Naive thymus-derived CD8-positive, alpha-beta T cell (primary cell): ENCODE measurements at regions not wholly inside any gene's neighbourhood (a gene's known extent, or its start where the extent isn't known, plus 50 kb on each side); places are given as distances from the start of the nearest gene placed in this dataset.
"Not testable (repeated sequence)": the region's sequence is repeated elsewhere in the genome, so short reads cannot be mapped to it uniquely, and the experiment has no call there.

ENCODE experiments used
- ATAC-seq, 2 donors: fragments of 150-1000 bp; cut with Tn5 transposase in 1 of 2; sonication (Bioruptor Pico), chemical (Tn5 transposase) in 1 of 2; 1 replicate in 1 of 2; 2 replicates in 1 of 2; pipeline ENCODE4 v1.10.0; 2021; ENCODE audit warnings: mild to moderate bottlenecking in 2 of 2, moderate library complexity in 2 of 2
- POLR2A ChIA-PET: fragments of 350-600 bp; sonication (Branson Sonifier 250); formaldehyde crosslinking; loops from one replicate; lab custom pipeline; 2021; ENCODE audit warnings: antibody characterized with exemption; lab: Charles Lee
- DNase-seq, 10 donors: peaks; one replicate each; pipeline versions ENCODE4 v3.0.0 to v3.0.0-alpha.2; 2020 to 2022
- H3K27ac Mint-ChIP-seq, 10 donors: one replicate each; pipeline ENCODE4 v1.8.0; 2020 to 2022; ENCODE audit warnings: mild to moderate bottlenecking in 10 of 10, mixed read lengths in 10 of 10, moderate library complexity in 4 of 10, inconsistent platforms in 1 of 10
- H3K27me3 Mint-ChIP-seq, 5 donors: one replicate each; pipeline ENCODE4 v1.8.0; 2021 to 2022; ENCODE audit warnings: mixed read lengths in 5 of 5
- H3K36me3 Mint-ChIP-seq, 3 donors: one replicate each; pipeline ENCODE4 v1.8.0; 2020 to 2022; ENCODE audit warnings: mixed read lengths in 3 of 3, mild to moderate bottlenecking in 2 of 3, inconsistent platforms in 1 of 3
- H3K4me1 Mint-ChIP-seq, 4 donors: one replicate each; pipeline ENCODE4 v1.8.0; 2021 to 2022; ENCODE audit warnings: mixed read lengths in 4 of 4
- H3K4me3 Mint-ChIP-seq, 10 donors: one replicate each; pipeline ENCODE4 v1.8.0; 2020 to 2022; ENCODE audit warnings: mild to moderate bottlenecking in 10 of 10, mixed read lengths in 10 of 10, moderate library complexity in 6 of 10, inconsistent platforms in 1 of 10
- H3K9me3 Mint-ChIP-seq, 9 donors: one replicate each; pipeline ENCODE4 v1.8.0; 2020 to 2022; ENCODE audit warnings: mixed read lengths in 9 of 9, mild to moderate bottlenecking in 3 of 9, inconsistent platforms in 1 of 9, moderate library complexity in 1 of 9

DNA sequence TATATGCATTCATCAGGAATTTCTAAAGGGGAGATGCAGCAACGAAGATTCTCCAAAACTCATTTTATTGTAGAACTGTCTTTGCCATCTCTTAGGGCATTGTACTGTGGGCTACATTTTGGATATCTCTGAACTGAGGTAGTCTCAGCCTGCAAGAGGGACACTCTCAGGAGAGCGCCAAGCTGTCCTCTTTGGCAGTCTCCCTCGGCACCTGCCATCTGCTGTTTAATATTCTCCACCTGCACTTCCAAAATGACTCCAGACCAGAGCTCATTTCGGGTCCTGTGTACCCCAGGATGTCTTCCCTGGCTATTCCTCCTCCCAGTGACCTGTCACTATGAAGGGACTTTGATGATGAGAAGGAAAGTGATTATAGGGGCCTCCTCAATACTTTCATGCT, 356.3 kb upstream of the C1orf174 start:
- H3K4me3 Mint-ChIP-seq: no peak overlapping the region
- no peak overlapping the region for H3K27ac Mint-ChIP-seq
- peaks cover 9 to 25% (median 21%) of the 10 kb centered on the region in 5 donors for H3K27me3 Mint-ChIP-seq
- peaks cover 0 to 34% (median 4%) of the 10 kb centered on the region in 3 donors for H3K36me3 Mint-ChIP-seq
- POLR2A ChIA-PET: no interaction called here
- DNase-seq: no peak
- ATAC-seq: no peak
- peaks cover 0 to 49% (median 20%) of the 10 kb centered on the region in 9 donors for H3K9me3 Mint-ChIP-seq
- no peaks in the 10 kb centered on the region for H3K4me1 Mint-ChIP-seq

GRCh38 chr1:4258146-4258777, 358.2 kb upstream of the C1orf174 start:
- H3K27ac Mint-ChIP-seq, ATAC-seq, POLR2A ChIA-PET, H3K4me3 Mint-ChIP-seq, DNase-seq, H3K4me1 Mint-ChIP-seq: not testable (repeated sequence)
- Mint-ChIP-seq H3K36me3 (peaks cover 0 to 37% (median 4%) of the 10 kb centered on the region in 3 donors), H3K27me3 (peaks cover 7 to 34% (median 28%) of the 10 kb centered on the region in 5 donors), H3K9me3 (peaks cover 0 to 45% (median 21%) of the 10 kb centered on the region in 9 donors)

DNA sequence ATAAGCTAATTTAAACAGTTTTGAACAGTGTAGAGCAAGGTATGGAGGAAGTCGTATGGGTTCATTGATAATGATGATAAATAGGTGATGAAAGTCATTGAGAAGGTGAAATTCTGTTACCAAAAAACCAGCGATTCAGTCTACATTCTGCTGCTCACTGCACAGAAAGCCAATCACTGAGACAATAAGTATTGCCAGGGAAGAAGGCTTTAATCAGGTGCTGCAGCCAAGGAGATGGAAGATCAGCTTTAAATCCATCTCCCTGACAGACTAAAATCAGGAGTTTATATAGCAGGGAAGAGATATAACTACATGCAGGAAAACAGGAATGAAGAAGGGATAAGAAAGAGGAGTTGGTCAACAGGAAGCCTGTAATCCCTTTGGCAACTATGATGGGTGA, 361.3 kb upstream of the C1orf174 start:
- peaks cover 0 to 37% (median 4%) of the 10 kb centered on the region in 3 donors for H3K36me3 Mint-ChIP-seq
- no peak overlapping the region for H3K4me3 Mint-ChIP-seq
- H3K4me1 Mint-ChIP-seq: no peaks in the 10 kb centered on the region
- H3K27me3 Mint-ChIP-seq: peaks cover 11 to 44% (median 39%) of the 10 kb centered on the region in 5 donors
- H3K9me3 Mint-ChIP-seq: peaks cover 0 to 45% (median 22%) of the 10 kb centered on the region in 9 donors
- no peak overlapping the region for H3K27ac Mint-ChIP-seq
- DNase-seq: no peak
- ATAC-seq: no peak
- POLR2A ChIA-PET: no interaction called here

DNA sequence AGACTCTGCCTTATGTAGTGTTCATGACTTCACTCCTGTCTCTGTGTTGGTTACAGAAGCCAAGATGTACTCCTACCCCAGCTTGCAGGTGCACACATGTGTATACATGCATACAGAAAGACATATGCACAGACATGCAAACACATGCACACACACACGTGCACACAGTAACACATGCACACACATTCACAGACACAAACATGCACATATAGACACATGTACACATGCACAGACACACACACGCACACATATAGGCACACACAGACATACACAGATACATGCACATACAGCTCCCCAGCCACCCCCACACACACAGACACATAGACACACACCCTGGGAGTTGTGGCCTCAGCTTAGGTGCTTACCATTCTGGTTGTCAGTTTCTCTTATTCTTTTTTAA, 362.6 kb upstream of the C1orf174 start:
- peaks cover 0 to 5% (median 0%) of the 10 kb centered on the region in 4 donors for H3K4me1 Mint-ChIP-seq
- H3K9me3 Mint-ChIP-seq: peaks cover 0 to 33% (median 14%) of the 10 kb centered on the region in 9 donors
- H3K27ac Mint-ChIP-seq: no peak overlapping the region
- POLR2A ChIA-PET: no interaction called here
- H3K27me3 Mint-ChIP-seq: peaks cover 11 to 44% (median 38%) of the 10 kb centered on the region in 5 donors
- no peak for ATAC-seq
- H3K4me3 Mint-ChIP-seq: no peak overlapping the region
- no peak for DNase-seq
- H3K36me3 Mint-ChIP-seq: peaks cover 0 to 26% (median 2%) of the 10 kb centered on the region in 3 donors

DNA sequence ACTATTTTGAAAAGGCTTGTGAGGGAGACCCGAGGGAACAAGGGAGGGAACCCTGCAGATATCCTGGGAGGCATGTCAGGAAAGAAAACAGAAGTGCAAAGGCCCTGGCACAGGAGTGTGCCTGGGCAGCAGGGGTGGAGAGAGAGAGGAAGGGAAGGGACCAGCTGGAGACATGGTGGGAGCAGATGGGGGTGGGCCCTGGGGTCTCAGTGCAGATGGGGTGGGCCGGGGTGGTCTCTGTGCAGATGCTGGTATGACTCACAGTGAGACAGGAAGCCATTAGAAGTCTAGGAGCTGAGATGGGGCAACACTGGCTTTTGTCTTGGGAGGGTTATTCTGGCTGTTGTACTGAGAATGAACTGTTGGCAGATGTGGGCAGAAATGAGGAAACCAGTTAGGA, 363.6 kb upstream of the C1orf174 start:
- no peak for ATAC-seq
- H3K4me1 Mint-ChIP-seq: peaks cover 0 to 13% (median 0%) of the 10 kb centered on the region in 4 donors
- H3K4me3 Mint-ChIP-seq: no peak overlapping the region
- POLR2A ChIA-PET: no interaction called here
- no peak for DNase-seq
- peaks cover 0 to 19% (median 0%) of the 10 kb centered on the region in 3 donors for H3K36me3 Mint-ChIP-seq
- no peak overlapping the region for H3K27ac Mint-ChIP-seq
- H3K9me3 Mint-ChIP-seq: peaks cover 0 to 23% (median 11%) of the 10 kb centered on the region in 9 donors
- peaks cover 11 to 44% (median 38%) of the 10 kb centered on the region in 5 donors for H3K27me3 Mint-ChIP-seq

- H3K9me3 Mint-ChIP-seq: peaks cover 0 to 8% (median 2%) of the 10 kb centered on the region in 9 donors
- ATAC-seq: no peak
- peaks cover 0 to 13% (median 0%) of the 10 kb centered on the region in 4 donors for H3K4me1 Mint-ChIP-seq
- no peak for DNase-seq
- POLR2A ChIA-PET: no interaction called here
- H3K4me3 Mint-ChIP-seq: no peak overlapping the region
- peaks cover 0 to 8% (median 0%) of the 10 kb centered on the region in 3 donors for H3K36me3 Mint-ChIP-seq
- H3K27me3 Mint-ChIP-seq: peaks cover 11 to 49% (median 39%) of the 10 kb centered on the region in 5 donors
- H3K27ac Mint-ChIP-seq: no peak overlapping the region
These were observed 365.8 kb upstream of the C1orf174 start for GRCh38 chr1:4265836-4266235.

DNA sequence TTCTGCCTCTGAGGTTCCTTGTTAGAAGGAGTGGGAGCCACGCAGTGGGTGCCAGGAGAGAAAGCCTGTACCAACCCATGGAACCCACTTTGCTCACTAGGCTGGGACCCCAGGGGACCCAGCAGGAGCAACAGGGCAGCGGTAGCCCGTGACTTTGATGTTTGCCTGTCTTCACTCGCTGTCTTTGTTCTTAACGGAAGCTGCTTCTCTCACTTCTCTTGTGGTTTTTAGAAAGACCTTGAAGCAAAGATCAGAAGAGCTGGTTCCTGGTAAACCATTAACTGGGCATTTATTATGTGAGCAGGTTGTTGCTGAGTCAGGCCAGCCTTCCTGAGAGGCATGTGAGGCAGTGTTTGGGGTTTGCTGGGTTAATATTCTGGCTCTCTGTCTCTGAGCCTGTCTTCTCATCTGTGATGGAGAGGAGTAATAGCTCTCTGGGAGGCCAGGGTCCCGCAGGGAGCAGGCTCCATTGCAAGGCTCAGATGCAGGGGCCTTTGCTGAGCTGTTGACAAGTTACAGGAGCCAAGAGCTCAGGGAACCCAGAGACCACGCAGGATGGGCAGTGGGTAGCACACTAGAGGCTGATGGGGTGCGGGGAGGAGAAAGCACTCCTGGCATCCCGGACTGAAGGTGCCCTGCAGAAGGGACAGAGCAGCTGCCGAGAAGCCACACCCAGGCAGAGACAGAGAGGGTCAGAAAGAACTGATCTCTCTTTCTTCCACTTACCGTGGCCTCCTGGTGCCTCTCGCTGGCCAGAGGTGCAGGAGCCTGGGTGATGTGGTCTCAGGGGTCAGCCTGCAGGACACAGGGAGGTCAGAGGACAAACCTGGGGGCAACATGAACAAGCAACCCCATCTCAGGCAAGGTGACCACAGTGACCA, 367.5 kb upstream of the C1orf174 start:
- Mint-ChIP-seq H3K27ac (no peak overlapping the region), H3K27me3 (peaks cover 8 to 46% (median 38%) of the 10 kb centered on the region in 5 donors), H3K4me1 (peaks cover 0 to 13% (median under 1%) of the 10 kb centered on the region in 4 donors), H3K9me3 (peaks cover 0 to 1% (median 0%) of the 10 kb centered on the region in 9 donors), H3K36me3 (no peaks in the 10 kb centered on the region), H3K4me3 (peak overlapping the region in 1 of 10 donors; percentile 18)
- peak in 1 of 2 donors; percentile 33 for ATAC-seq
- POLR2A ChIA-PET: no interaction called here
- peak in 1 of 10 donors; percentile 16 for DNase-seq

DNA sequence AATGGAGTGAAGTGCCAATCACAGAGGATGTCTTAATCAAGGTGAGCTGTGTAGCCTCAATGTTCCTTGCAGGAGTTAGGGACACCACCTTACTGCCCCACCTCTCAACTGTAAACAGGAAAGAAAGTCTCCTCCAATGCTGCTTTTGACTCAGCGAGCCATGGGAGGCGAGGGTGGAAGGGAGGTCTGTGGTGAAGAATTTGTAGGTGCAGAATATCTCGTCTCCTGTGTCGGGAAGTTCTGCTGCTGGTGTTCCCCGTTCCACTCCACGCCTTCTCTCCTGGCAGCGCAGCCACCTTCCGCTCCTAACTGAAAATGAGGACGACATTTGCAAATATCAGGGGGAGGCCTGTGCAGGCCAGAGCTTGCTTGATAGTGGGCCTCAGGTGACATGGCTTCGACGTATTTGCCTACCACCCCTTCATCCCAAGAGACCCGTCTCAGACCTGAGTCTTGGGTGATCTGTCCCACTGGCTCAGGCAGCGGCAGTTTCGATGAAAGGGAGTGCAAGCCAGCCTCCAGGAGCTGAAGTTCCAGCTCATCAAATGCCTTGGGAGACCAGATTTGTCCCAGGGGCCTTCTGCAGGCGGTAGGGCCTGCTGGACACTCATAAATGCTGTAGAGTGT, 368.3 kb upstream of the C1orf174 start:
- Mint-ChIP-seq H3K36me3 (no peaks in the 10 kb centered on the region), H3K9me3 (peaks cover 0 to 1% (median 0%) of the 10 kb centered on the region in 9 donors), H3K4me3 (no peak overlapping the region), H3K27me3 (peaks cover 8 to 40% (median 35%) of the 10 kb centered on the region in 5 donors), H3K27ac (no peak overlapping the region), H3K4me1 (peaks cover 0 to 13% (median under 1%) of the 10 kb centered on the region in 4 donors)
- POLR2A ChIA-PET: no interaction called here
- DNase-seq (no peak), ATAC-seq (no peak)

DNA sequence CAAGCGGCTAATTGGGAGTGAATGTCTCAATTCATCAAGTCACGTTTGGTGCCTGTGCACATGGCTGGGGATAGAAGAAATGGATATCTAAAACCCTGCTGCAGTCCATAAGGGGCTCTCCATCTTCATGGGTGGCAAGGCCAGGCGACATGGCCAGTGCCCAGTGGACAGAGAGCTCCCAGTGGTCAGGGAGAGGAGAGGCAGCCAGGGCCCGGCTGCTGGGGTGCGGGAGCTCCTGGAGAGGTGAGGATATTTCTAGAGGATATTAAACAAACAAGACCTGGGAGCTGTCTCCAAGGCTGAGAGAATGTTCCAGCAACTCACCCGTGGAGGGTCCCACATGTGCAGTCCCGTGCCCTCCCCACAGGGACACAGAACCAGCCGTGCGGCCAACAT, 368.8 kb upstream of the C1orf174 start:
- Mint-ChIP-seq H3K36me3 (no peaks in the 10 kb centered on the region), H3K9me3 (peaks cover 0 to 1% (median 0%) of the 10 kb centered on the region in 9 donors), H3K27me3 (peaks cover 7 to 36% (median 30%) of the 10 kb centered on the region in 5 donors), H3K4me1 (peaks cover 0 to 13% (median under 1%) of the 10 kb centered on the region in 4 donors), H3K27ac (no peak overlapping the region), H3K4me3 (no peak overlapping the region)
- no peak for ATAC-seq
- DNase-seq: no peak
- POLR2A ChIA-PET: no interaction called here

GRCh38 chr1:4269330-4269729, 369.3 kb upstream of the C1orf174 start:
- Mint-ChIP-seq H3K4me3 (no peak overlapping the region), H3K4me1 (peaks cover 0 to 13% (median under 1%) of the 10 kb centered on the region in 4 donors), H3K27me3 (peaks cover 6 to 32% (median 26%) of the 10 kb centered on the region in 5 donors), H3K36me3 (no peaks in the 10 kb centered on the region), H3K27ac (no peak overlapping the region), H3K9me3 (peaks cover 0 to 1% (median 0%) of the 10 kb centered on the region in 9 donors)
- no peak for ATAC-seq
- no peak for DNase-seq
- POLR2A ChIA-PET: no interaction called here

DNA sequence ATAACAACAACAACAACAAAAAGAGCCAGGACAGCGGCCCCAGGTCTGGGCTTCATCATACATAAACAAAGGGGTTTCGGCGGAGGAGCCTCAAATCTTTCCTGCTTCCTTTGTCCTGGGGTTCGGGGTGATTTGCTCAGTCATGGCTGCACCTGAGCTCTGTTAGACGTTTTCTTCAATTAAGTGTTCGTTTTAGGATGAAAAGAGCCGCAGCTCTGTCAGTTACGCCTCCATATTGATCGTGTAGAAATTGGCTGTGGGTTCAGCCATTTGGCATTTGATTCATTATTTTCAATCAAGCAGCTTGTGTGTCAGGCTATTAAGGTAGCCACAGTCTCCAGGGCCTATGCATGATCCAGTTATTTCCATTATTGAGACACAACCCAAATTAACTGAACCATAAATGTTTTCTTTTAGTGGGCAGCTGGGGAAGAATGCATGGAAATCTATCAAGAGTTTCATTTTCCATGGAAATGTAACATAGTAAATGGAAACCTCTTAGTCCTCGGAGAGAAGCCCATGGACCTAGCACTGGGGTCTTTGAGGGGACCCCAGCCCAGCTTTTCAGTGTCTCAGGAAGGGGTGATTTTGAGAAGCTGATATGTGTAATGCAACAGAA, 370.0 kb upstream of the C1orf174 start:
- H3K27me3 Mint-ChIP-seq: peaks cover 5 to 28% (median 25%) of the 10 kb centered on the region in 5 donors
- POLR2A ChIA-PET: no interaction called here

More for the DNA sequence above, 370.0 kb upstream of the C1orf174 start:
- Mint-ChIP-seq H3K27ac (no peak overlapping the region), H3K36me3 (no peaks in the 10 kb centered on the region), H3K9me3 (peaks cover 0 to 2% (median 0%) of the 10 kb centered on the region in 9 donors), H3K4me1 (peaks cover 0 to 13% (median under 1%) of the 10 kb centered on the region in 4 donors), H3K4me3 (no peak overlapping the region)
- ATAC-seq (no peak), DNase-seq (no peak)
